Prostate gland (tissue), 1 donor: ENCODE measurements at regions not wholly inside any gene's neighbourhood (a gene's known extent, or its start where the extent isn't known, plus 50 kb on each side); places are given as distances from the start of the nearest gene placed in this dataset.

Experiments used
- POLR2A ChIP-seq: fragments of 450-650 bp; IDR thresholded peaks from one replicate; pipeline ENCODE4 v1.6.1; 2016; ENCODE audit warnings: antibody characterized with exemption, mild to moderate bottlenecking
- POLR2AphosphoS5 ChIP-seq: sonication (generic); formaldehyde crosslinking; IDR thresholded peaks from one replicate; pipeline ENCODE4 v1.6.1; 2017; ENCODE audit warnings: antibody characterized with exemption

DNA sequence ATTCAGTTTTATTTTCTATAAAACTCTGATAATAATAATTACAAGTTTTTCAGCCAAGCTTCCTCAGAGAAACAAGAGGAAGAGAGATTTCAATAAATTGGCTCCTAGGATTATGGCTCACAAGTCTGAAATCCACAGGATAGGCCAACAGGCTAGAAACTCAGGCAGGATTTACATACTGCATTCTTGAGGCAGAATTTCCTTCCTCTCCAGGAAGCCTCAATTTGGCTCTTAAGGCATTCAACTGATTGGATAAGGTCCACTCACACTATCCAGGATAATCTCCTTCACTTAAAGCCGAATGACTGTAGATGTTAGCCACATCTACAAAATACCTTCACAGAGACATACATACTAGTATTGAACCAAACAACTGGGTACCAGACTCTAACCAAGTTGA lies 120.3 kb upstream of the FAT3 start:
- TF ChIP-seq POLR2AphosphoS5: no peak
- no peak for TF ChIP-seq POLR2A
